Left hindlimb (tissue), 1 donor: ENCODE measurements at regions not wholly inside any gene's neighbourhood (a gene's known extent, or its start where the extent isn't known, plus 50 kb on each side); places are given as distances from the start of the nearest gene placed in this dataset.

ENCODE experiments used
- DNase-seq: peaks from one replicate; pipeline ENCODE4 v3.0.0-alpha.2; 2018

- no peak for DNase-seq
Observed at GRCh38 chrY:15404551-15404950, 880.2 kb downstream of the NLGN4Y start.

- DNase-seq = no peak
Observed at GRCh38 chrY:15415165-15415564, 890.8 kb downstream of the NLGN4Y start.

- DNase-seq = no peak
Observed at GRCh38 chrY:15418613-15419012, 894.3 kb downstream of the NLGN4Y start.

GRCh38 chrY:15424665-15425132 is 900.4 kb downstream of the NLGN4Y start:
- DNase-seq = peak; percentile 44

- no peak for DNase-seq
Observed at GRCh38 chrY:15440021-15440695, 915.8 kb downstream of the NLGN4Y start.

- DNase-seq = no peak
Observed at GRCh38 chrY:15440696-15441408, 916.5 kb downstream of the NLGN4Y start.

GRCh38 chrY:15441878-15442277 is 917.5 kb downstream of the NLGN4Y start:
- DNase-seq = no peak

- no peak for DNase-seq
Observed at GRCh38 chrY:15445871-15446270, 921.5 kb downstream of the NLGN4Y start.

GRCh38 chrY:15446861-15447260 is 922.5 kb downstream of the NLGN4Y start:
- no peak for DNase-seq

GRCh38 chrY:15447959-15448358 is 923.6 kb downstream of the NLGN4Y start:
- no peak for DNase-seq

- no peak for DNase-seq
Observed at GRCh38 chrY:15455133-15455937, 931.0 kb downstream of the NLGN4Y start.

- DNase-seq = peak; percentile 86
Observed at GRCh38 chrY:15455980-15456469, 931.7 kb downstream of the NLGN4Y start.

GRCh38 chrY:15456491-15456890 is 932.2 kb downstream of the NLGN4Y start:
- DNase-seq = no peak

- no peak for DNase-seq
Observed at GRCh38 chrY:15457682-15458081, 933.4 kb downstream of the NLGN4Y start.

- DNase-seq = no peak
Observed at GRCh38 chrY:15458426-15458825, 934.1 kb downstream of the NLGN4Y start.

- DNase-seq = no peak
Observed at GRCh38 chrY:15465880-15466279, 941.6 kb downstream of the NLGN4Y start.

- no peak for DNase-seq
Observed at GRCh38 chrY:15466891-15467290, 942.6 kb downstream of the NLGN4Y start.

- no peak for DNase-seq
Observed at GRCh38 chrY:15468091-15468490, 943.8 kb downstream of the NLGN4Y start.

GRCh38 chrY:15471371-15471770 is 947.0 kb downstream of the NLGN4Y start:
- DNase-seq = no peak

- no peak for DNase-seq
Observed at GRCh38 chrY:15478348-15478963, 954.1 kb downstream of the NLGN4Y start.

- no peak for DNase-seq
Observed at GRCh38 chrY:15500536-15500935, 976.2 kb downstream of the NLGN4Y start.

GRCh38 chrY:15501181-15501580 is 976.9 kb downstream of the NLGN4Y start:
- DNase-seq = no peak

GRCh38 chrY:15510288-15510687 is 986.0 kb downstream of the NLGN4Y start:
- no peak for DNase-seq
